Fibroblast of skin of left quadriceps (primary cell): ENCODE measurements at regions not wholly inside any gene's neighbourhood (a gene's known extent, or its start where the extent isn't known, plus 50 kb on each side); places are given as distances from the start of the nearest gene placed in this dataset.
A peak's percentile ranks its signal among the peaks of the same experiment; 100 is the strongest.
"Not testable (repeated sequence)": the region's sequence is repeated elsewhere in the genome, so short reads cannot be mapped to it uniquely, and the experiment has no call there.

Experiments
- DNase-seq, 2 experiments: peaks; one replicate each; pipeline ENCODE4 v3.0.0-alpha.2; 2013; ENCODE audit warnings: low read depth in 2 of 2

GRCh38 chr3:80734920-80735319, 967.1 kb upstream of the ROBO1 start:
- no peak for DNase-seq

DNA sequence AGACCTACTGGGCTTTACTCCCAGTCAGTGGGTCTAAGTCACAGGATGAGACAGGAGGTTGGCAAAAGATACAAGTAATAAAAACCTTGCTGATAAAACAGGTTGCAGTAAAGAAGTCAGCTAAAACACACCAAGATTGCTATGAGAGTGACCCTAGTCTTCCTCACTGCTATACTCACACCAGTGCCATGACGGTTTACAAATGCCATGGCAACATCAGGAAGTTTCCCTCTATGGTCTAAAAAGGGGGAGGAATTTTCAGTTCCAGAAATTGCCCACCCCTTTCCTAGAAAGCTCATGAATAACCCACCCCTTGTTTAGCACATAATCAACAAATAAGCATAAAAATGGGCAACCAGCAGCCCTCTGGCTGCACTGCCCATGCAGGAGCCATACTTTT, 966.7 kb upstream of the ROBO1 start:
- DNase-seq = no peak

GRCh38 chr3:80733522-80734176, 965.9 kb upstream of the ROBO1 start:
- DNase-seq = peak in 1 of 2 experiments; percentile 0

DNA sequence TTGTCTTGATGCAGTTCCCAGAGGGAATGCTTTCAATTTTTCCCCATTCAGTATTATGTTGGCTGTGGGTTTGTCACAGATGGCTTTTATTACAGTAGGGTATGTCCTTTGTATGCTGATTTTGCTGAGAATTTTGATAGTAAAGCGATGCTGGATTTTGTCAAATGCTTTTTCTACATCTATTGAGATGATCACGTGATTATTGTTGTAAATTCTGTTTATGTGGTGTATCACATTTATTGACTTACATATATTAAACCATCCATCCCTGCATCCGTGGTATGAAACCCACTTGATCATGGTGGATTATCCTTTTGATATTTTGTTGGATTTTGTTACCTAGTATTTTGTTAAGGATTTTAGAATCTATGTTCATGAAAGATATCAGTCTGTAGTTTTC, 959.8 kb upstream of the ROBO1 start:
- not testable (repeated sequence) for DNase-seq

GRCh38 chr3:80709597-80710322, 942.0 kb upstream of the ROBO1 start:
- not testable (repeated sequence) for DNase-seq

DNA sequence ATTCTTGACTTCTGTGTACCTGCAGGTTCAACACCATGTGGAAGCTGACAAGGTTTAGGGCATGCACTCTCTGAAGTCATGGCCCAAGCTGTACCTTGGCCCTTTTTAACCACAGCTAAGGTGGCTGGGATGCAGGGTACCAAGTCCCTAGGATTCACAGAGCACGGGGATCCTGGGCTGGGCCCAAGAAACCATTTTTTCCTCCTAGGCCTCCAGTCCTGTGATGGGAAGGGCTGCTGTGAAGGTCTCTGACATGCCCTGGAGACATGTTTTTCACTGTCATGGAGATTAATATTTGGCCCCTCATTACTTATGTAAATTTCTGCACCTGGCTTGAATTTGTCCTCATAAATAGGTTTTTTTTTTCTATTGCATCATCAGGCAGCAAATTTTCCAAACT, 937.5 kb upstream of the ROBO1 start:
- DNase-seq = no peak

DNA sequence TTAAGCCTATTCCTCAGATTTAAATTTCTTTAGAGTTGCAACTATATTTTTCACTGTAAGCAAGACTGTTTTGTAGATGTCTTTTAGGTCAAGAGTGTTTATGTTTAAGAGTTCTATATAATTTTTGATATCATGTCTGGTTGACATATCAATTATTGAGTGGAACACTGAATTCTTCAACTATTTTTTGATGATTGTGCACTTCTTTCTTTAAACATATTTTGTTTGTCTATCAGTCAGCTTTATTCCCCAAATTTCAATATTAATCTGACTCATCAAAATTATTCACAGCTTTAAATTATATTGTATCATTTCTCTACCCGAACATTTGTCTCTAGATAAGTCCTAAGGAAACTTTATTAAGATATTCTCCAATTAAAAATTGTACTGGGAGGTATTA, 933.6 kb upstream of the ROBO1 start:
- DNase-seq = no peak

- DNase-seq = no peak
Observed at GRCh38 chr3:80697291-80697690, 929.5 kb upstream of the ROBO1 start.

GRCh38 chr3:80696280-80696679, 928.5 kb upstream of the ROBO1 start:
- DNase-seq = no peak

GRCh38 chr3:80688814-80689213, 921.0 kb upstream of the ROBO1 start:
- DNase-seq = peak; percentile 6 to 10

GRCh38 chr3:80682951-80683350, 915.2 kb upstream of the ROBO1 start:
- DNase-seq = no peak

- DNase-seq = no peak
Observed at GRCh38 chr3:80682235-80682634, 914.4 kb upstream of the ROBO1 start.

DNA sequence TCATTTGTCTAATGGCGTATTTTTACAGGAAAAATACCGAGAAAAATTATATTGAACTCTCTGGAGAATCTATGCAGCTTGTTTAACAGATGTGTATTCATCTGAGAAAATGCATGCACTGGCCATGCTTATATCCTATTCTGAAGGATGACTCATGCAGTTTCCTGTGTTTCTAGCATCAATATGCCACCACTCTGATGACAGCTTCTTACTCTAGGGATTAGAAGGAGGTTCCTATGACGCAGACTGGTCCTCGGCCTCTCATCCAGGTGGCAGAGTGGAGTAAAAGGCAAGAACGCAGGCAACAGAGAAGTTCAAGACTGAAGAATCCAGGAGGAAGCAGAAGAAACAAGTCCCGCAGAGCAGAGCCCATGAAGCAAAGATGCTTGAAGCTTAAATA, 910.0 kb upstream of the ROBO1 start:
- peak; percentile 36 to 39 for DNase-seq

DNA sequence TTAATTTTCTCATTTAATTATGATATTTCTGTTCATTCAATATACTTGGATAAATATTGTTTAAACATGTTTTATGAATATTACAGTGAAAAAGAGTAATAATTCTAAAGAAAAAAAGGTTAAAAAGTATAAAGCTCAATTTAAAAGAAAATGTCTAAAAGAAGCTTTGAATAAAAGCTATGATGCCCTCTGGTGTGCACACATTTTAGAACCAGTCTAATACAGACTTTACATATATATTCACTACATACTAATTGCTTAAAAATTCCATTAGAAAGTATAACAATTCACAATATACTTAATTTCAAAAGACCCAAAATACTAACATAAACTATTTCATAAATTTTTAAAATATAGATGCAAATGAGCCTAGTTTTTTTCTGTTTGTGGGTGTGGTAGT, 909.1 kb upstream of the ROBO1 start:
- DNase-seq = no peak

- no peak for DNase-seq
Observed at GRCh38 chr3:80676261-80676660, 908.5 kb upstream of the ROBO1 start.

DNA sequence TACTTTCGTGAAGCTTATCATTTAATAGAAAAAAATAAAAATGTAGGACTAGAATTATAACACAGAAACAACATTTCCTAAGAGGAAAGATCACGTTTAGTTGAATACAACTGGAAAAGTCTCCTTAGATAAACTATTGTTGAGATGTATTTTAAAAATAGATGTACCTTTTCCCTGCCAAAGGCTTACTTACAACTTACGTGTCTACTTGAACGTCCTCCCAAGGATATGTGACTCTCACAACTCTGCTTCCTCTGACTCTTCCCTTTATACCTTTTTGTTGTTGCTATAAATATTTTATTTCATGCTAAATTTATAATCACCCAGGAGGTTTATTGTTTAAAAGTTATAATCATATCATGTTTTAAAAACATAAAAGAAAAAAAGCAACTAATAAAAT, 908.0 kb upstream of the ROBO1 start:
- DNase-seq = no peak

GRCh38 chr3:80668600-80669294, 900.9 kb upstream of the ROBO1 start:
- DNase-seq = no peak

- no peak for DNase-seq
Observed at GRCh38 chr3:80668100-80668499, 900.3 kb upstream of the ROBO1 start.

DNA sequence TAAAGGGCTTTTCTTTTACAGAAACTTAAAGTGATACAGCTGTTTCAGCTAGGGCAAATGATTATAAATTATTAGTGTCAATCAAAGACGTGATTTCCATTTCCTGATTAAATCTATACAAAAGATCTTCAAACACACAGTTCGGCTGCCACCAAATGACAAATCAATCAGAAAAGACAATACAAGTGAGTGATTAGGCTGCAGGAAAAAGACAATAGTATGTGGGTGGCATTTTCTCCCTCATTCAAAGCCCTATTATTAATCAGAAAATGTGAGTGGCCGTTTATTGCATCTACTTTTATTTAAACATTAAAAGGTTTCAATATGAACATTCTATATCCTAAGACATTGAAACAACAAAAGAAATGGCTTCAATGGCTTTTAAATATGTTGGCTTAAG, 895.6 kb upstream of the ROBO1 start:
- no peak for DNase-seq

GRCh38 chr3:80655216-80655615, 887.4 kb upstream of the ROBO1 start:
- no peak for DNase-seq

DNA sequence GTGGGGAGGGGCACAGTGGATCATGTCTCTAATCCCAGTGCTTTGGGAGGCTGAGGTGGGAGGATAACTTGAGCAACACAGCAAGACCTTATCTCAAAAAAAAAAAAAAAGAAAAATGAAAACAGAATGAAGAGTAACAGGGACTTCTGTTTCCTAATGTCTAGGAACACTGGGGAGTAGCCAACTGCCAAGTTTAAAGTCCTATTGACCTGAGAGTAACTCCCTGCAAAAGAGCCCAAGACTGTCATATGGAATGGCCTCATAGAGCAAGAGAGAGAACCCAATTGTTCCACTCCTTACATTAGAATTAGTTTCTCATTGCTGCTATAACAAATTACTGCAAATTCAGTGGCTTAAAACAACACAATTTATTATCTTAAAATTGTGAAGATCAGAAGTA, 881.4 kb upstream of the ROBO1 start:
- no peak for DNase-seq

- no peak for DNase-seq
Observed at GRCh38 chr3:80643421-80643820, 875.6 kb upstream of the ROBO1 start.
